Testis (tissue), 2 donors: ENCODE measurements at regions not wholly inside any gene's neighbourhood (a gene's known extent, or its start where the extent isn't known, plus 50 kb on each side); places are given as distances from the start of the nearest gene placed in this dataset.

Source experiments
- POLR2A ChIP-seq: fragments of 450-650 bp; IDR thresholded peaks from one replicate; pipeline ENCODE4 v1.6.1; 2017; ENCODE audit warnings: antibody characterized with exemption, mild to moderate bottlenecking, moderate library complexity
- TF ChIP-seq, protein P1 (sequence below), 3 experiments: fragments of 450-650 bp in 2 of 3; fragments of 200-600 bp in 1 of 3; sonication (generic) in 1 of 3; IDR thresholded peaks; one replicate each; pipeline ENCODE4 v1.5.1; 2016 to 2019; ENCODE audit warnings: antibody characterized with exemption in 3 of 3, mild to moderate bottlenecking in 2 of 3, moderate library complexity in 1 of 3

DNA sequence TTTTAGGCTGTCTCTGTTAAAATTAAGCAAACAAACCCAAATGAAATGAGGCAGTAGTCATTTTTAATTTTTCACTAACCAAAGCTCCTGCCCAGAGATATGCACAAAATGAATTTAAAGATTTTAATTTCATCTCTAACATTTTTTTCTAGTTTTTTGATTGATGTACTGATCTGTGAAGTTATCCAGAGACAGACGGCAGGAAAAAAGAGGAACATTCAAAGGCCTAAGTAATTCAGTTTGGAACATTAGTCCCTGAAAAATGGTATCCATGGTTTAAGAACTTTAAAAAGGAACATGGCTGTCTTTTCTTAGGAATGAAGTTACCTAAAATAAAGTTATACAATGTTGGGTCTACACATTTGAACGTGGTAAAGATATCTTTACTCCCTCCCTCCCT lies 498.8 kb upstream of the LMO3 start:
- TF ChIP-seq, protein P1, sequence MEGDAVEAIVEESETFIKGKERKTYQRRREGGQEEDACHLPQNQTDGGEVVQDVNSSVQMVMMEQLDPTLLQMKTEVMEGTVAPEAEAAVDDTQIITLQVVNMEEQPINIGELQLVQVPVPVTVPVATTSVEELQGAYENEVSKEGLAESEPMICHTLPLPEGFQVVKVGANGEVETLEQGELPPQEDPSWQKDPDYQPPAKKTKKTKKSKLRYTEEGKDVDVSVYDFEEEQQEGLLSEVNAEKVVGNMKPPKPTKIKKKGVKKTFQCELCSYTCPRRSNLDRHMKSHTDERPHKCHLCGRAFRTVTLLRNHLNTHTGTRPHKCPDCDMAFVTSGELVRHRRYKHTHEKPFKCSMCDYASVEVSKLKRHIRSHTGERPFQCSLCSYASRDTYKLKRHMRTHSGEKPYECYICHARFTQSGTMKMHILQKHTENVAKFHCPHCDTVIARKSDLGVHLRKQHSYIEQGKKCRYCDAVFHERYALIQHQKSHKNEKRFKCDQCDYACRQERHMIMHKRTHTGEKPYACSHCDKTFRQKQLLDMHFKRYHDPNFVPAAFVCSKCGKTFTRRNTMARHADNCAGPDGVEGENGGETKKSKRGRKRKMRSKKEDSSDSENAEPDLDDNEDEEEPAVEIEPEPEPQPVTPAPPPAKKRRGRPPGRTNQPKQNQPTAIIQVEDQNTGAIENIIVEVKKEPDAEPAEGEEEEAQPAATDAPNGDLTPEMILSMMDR (IDR thresholded peaks at IDR 0.05) = no peak
- TF ChIP-seq POLR2A = no peak
